ENCODE measurements at regions not wholly inside any gene's neighbourhood (a gene's known extent, or its start where the extent isn't known, plus 50 kb on each side); places are given as distances from the start of the nearest gene placed in this dataset.

DNA sequence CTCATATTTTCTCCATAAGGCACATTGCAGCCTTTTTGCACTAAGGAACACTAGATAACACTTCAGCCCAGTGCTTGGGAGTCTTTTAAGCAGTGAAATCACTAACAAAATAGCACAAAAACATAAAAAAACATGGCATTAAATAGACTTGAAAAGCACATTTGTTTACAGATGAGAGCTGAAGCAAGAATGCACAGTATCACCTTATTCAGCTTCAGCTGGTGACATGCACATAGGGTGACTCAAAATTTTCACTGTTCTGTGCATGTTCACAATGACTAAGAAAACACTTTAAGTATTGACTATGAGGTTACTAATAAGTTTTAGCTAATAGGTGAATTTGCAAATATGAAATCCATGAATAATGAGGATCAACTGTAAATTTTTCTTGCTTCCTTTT, 293.9 kb upstream of the TARS1 start:
- peak; percentile 57 for DNase-seq (ENCODE audit: low read depth)

DNA sequence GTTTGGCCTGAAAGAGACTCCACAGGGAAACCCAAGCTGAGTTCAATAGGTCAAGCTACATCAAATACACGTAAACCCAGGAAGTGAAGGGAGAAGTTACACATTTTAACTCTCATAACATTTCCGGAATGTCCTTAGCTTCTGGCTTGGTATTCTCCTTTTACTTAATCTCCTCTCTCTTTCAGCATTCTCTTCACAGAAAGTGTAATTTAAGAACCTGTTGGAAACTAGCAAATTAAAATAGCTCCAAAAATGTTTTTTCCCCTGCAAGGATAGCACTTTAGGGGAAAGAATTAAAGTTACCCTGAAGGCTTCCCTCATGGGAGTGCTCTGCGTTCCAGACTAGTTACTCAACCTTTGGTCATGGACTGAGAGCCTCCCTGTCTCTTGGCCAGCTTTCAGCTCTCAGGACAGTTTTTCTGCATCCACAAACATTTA, 292.7 kb upstream of the TARS1 start:
- DNase-seq (ENCODE audit: low read depth) = peak; percentile 97

DNA sequence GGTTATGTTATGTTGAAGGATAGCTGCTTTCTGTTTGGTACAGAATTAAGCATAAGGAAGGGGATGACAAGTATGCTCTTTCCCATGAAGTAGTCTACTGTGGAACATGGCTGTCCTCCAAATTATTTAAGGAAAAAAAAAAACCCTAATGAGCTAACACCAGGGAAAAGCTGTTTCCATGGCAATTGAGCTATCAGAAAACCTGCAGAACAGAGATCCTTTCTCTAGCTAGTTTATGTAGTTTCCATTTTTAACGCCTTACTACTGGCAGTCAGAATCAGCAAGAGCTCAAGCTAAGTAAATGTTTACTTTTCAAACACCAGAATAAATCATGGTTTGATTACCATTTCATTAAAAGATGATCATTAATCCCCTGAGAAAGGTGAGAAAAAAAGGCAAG, 287.4 kb upstream of the TARS1 start:
- DNase-seq (ENCODE audit: low read depth) = peak; percentile 26

DNA sequence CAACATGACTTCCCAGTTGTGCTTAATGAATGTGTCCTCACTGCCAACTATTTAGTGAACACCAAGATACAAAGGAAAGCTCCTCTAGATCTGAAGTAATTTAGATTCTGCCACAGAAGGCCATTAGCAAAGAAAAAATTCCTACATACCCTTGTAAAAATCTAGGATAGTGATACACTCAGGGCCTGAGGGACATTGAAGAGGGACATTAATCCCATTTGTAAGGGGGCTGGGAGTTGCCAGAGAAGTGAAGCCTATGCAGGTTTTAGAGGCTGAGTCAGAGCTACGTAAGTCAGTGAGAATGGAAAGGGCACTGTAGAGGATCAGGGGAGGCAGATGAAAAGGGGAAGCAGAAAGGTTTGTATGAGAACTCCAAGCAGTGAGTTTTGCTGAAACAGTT, 286.9 kb upstream of the TARS1 start:
- peak; percentile 77 for DNase-seq (ENCODE audit: low read depth)

DNA sequence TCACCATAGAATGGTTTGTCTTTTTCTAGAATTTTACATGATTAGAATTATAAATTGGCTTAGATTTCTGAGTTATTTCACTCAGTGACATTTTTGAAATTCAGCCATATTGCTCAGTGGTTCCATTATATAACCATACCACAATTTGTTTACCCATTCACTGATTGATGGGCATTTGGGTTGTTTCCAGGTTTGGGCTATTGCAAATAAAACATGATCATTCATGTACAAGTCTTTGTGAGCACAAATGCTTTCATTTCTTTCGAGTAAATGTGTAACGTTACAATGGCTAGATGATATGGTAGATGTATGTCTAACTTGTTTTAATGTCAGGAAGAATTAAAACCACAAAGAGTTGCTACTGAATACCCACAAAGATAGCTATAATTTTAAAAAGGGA, 279.9 kb upstream of the TARS1 start:
- DNase-seq (ENCODE audit: low read depth) = no peak

DNA sequence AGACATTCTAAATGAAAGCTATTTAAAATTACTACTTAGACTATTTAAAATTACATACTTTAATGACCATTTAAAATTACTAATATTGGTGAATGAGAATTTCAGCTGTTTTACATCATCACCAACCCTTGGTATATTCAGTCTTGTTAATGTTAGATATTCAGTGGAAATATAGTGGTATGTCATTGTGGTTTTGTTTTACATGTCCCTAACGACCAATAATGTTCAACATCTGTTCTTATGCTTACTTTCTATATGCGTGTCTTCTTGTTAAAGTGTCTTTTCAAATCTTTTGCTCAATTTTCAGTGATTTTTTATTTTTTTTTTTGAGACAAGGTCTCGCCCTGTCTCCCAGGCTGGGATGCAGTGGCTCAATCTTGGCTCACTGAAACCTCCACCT, 279.3 kb upstream of the TARS1 start:
- no peak for DNase-seq (ENCODE audit: low read depth)

DNA sequence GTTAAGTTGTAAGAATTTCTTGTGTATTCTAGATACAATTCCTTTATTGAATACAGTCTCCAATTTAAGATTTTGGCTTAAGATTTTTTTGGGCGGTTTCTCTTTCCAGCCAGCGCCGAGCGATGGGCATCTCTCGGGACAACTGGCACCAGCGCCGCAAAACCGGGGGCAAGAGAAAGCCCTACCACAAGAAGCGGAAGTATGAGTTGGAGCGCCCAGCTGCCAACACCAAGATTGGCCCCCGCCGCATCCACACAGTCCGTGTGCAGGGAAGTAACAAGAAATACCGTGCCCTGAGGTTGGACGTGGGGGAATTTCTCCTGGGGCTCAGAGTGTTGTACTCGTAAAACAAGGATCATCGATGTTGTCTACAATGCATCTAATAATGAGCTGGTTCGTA, 278.7 kb upstream of the TARS1 start:
- DNase-seq (ENCODE audit: low read depth) = no peak

DNA sequence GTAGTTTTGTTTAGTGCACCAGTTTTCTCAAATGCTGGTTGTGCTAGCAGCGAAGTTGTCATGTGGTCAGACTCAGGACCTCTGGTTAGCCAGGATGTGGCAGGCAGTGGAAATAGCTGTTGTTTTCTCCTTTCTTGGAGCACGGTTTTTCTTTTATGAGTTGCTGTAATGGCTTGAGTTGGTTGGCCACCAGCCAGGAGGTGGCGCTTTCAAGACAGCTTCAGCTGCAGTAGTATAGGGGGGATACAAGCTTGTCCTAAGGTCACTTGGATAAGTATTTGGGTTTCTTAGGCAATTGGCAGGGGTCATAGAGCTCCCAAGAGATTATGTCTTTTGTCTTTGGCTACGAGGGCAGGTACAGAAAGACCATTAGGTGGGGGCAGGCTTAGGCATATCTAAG, 274.2 kb upstream of the TARS1 start:
- no peak for DNase-seq (ENCODE audit: low read depth)

DNA sequence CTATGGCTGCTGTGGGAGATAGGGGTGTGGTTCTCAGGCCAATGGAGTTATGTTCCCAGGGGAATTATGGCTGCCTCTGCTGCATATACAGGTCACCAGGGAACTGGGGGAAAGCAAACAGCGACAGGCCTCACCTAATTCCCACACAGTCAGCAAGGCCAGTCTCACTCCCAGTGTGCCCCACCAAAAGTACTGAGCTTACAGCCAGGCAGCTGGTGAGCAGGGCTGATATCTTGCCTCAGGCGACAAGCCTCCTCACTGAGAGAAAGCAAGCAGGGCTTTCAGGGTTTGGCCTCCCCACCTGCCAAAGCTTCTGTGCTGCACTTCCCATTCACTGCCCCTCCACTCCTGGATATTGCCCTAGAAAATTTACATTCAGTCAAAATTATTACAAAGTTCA, 273.8 kb upstream of the TARS1 start:
- DNase-seq (ENCODE audit: low read depth) = peak; percentile 52

DNA sequence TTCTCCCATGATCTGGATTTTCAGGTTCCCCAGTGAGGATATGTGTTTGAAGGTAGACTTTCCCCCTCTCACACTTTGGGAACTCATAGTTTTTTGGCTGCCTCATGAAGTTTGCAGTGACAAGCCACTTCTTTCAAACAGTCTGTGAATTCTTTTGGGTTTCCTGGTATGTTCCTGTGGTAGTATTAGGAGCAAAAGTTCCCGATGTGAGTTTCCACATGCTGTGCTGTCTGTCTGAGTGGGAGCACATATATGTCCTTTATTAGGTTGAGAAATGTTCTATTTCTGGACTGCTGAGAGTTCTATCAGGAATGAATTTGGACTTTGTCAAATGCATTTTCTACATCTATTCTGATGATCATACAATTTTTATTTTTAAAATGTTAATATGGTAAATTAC, 273.2 kb upstream of the TARS1 start:
- no peak for DNase-seq (ENCODE audit: low read depth)

DNA sequence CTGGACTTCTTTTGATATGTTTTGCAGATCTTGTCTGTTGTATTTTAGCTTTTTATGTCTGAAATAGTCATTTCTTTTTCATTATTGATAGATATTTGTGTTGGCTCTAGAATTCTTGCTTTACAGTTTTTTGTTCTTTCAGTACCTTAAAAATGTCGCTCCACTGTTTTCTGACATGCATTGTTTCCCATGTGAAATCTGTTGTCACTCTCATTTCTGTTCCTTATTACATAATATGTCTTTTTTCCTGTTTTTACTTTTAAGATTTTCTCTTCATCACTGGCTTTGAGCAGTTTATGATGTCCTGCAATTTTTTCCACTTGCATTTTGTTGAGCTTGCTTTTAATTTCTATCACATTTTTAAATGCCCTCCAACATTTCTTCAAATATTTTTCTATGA, 270.4 kb upstream of the TARS1 start:
- peak; percentile 30 for DNase-seq (ENCODE audit: low read depth)

DNA sequence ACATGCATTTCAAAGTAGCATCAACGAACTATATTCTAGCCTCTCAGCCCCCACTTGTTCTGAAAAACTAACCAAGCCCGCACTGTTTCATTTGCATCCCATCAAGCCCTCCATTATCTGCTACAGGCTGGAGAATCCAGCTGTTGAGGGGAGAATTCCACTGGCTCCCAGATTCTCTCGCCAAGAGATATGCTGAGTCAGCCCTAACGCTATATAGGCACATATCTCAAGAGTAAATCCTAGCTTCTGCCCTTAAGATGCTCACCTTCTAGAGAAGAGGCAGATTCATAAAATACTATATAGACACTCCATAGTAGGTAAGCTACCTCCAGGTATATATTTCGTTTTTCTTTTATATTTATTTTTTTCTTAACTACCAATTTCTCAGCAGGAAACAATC, 266.4 kb upstream of the TARS1 start:
- no peak for DNase-seq (ENCODE audit: low read depth)

DNA sequence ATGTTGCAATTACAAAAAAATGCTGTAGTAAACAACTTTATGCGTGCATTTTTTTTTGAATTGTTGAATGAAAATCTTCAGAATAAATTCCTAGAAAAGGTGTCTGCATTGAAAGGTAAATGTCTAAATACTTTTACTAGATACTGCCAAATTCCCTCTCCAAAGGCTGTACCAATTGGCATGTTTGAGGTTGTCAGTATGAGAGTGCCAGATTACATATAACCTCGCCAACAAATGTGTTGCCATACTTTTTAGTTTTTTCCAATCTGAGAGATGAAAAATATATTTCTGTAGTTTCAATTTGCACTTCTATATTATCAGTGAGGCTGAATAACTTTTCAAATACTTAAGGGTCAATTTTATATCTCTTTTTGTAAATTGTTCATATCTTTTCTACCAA, 261.5 kb upstream of the TARS1 start:
- no peak for DNase-seq (ENCODE audit: low read depth)

DNA sequence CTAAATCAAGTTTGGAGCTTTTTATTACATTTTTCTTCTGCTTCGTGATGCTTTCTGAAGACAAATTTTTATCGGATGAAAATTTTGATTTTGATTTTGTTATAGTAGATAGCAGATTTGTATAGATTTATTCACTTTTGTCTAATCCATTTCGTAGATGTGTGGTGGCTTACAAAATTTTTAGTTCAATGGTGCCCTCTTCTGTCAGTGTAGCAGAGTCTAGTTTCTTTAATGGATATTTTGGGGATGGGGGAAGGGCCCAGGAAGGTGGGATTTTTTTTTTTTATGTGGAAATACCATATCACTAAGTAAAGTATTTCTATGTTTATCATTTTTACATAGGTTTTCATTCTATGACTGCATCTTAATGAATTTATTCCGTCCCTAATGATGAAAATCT, 259.9 kb upstream of the TARS1 start:
- DNase-seq (ENCODE audit: low read depth) = peak; percentile 55

DNA sequence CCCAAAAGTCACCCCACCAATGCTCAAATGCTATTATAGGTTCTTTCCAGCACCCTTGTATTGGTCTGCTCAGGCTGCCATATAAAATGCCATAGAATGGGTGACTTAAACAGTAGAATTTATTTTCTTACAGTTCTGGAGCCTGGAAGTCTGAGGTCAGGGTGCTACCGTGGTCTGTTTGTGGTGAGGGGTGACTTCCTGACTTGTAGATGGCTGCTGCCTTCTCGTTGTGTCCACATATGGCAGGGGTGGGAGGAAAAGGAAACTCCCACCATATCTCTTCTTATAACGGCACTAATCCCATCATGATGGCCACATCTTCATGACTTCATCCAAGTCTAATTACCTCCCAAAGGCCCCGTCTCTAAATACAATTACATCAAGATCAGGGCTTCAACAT, 257.8 kb upstream of the TARS1 start:
- no peak for DNase-seq (ENCODE audit: low read depth)

DNA sequence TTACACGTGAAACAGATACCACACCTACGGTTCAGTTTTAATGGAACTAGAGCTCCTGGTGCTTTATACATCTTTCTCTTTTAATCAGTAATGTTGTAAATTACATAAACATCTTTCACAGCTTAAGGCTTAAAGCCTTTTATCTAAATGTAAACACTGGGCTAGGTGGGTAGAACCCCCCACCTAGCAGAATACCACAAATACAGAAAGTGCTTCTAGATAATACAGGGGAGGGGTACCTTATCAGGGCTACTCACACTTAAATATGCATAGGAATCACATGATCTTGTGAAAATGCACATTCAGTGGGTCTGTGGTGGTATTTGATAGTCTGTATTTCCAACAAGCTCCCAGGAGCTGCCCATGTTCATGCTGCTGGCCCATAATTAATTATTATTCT, 256.4 kb upstream of the TARS1 start:
- DNase-seq (ENCODE audit: low read depth) = no peak

DNA sequence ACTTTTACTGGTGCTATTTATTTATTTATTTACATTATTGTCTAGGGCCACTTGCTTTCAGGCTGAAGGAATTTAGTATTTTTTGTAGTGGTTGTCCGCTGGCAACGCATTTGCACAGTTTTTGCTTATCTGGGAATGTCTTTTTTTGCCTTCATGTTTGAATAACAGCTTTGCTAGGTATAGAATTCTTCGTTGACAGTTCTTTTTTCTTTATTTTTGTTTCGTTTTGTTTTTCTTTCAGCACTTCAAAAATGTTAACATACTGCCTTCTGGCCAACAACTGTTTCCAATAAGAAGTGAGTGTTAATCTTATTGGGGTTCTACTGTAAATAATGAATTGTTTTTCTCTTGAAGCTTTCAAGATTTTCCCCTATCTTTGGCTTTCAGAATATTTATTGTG, 252.7 kb upstream of the TARS1 start:
- DNase-seq (ENCODE audit: low read depth) = no peak

DNA sequence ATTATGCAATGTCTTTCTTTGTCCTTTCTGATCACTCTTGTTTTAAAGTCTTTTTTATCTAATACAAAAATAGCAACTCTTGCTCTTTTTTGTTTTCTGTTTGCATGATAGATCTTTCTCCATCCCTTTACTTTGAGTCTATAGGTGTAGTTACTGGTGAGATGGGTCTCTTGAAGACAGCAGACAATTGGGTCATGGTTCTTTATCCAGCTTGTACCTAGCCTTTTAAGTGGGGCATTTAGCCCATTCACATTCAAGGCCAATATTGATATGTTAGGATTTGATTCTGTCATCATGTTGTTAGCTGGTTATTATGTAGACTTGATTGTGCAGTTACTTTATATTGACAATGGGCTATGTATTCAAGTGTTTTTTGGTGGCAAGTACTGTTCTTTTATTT, 245.9 kb upstream of the TARS1 start:
- DNase-seq (ENCODE audit: low read depth) = no peak

DNA sequence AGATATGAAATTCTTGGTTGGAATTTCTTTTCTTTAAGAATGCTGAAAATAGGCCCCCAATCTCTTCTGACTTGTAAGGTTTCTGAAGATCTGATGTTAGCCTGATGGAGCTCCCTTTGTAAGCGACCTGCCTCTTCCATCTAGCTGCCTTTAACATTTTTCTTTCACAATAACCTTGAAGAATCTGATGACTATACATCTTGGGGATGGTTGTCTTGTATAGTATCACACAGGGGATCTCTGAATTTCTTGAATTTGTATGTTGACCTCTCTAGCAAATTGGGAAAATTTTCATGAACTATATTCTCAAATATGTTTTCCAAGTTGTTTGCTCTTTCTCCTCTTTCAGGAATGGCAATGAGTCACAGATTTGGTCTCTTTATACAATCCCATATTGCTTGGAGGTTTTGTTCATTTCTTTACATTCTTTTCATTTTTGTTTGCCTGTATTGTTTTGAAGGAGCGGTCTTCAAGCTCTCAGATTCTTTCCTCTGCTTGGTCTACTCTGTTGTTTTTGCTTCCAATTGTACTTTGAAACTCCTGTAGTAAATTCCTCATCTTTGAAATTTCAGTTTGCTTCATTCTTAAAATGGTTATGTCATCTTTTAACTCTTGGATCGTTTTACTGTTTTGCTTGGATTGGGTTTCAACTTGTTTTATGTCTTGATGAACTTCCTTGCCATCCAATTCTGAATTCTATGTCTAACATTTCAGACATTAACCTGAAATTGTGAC, 245.2 kb upstream of the TARS1 start:
- DNase-seq (ENCODE audit: low read depth) = peak; percentile 31

DNA sequence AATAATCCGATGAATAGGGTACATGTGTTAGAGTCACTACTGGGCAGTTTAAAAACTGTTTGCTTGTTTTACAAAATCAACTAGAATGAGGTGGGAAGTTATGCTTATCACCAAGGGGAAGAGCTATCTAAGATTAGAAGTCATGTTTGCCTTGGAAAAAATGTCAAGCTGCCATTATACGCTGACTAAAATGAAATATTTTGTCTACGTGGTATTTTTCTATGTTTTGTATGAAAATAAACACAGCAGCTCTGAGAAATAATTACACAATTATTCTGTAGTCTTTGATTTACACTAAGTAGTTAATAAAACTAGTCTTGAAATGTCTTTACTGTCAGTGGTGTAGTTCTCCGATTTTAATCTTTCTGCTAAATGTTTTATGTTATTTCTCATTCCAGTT, 241.9 kb upstream of the TARS1 start:
- no peak for DNase-seq (ENCODE audit: low read depth)

DNA sequence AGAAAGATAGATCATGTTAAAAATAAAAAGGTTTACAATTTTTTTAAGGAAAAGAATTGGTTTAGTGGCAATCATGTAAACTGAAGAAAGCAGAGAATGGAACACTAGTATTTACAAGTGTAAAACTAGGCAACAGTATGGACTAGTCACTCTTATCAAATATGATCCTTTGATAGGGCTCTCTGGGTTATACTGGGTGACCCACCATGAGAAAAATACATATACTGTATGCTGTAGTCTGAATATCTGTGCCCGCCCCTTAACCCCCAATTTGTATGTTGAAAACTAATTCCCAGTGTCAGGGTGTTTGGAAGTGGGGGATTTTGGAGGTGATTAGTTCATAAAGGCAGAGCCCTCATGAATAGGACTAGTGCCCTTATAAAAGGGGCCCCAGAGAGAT, 236.8 kb upstream of the TARS1 start:
- DNase-seq (ENCODE audit: low read depth) = no peak

DNA sequence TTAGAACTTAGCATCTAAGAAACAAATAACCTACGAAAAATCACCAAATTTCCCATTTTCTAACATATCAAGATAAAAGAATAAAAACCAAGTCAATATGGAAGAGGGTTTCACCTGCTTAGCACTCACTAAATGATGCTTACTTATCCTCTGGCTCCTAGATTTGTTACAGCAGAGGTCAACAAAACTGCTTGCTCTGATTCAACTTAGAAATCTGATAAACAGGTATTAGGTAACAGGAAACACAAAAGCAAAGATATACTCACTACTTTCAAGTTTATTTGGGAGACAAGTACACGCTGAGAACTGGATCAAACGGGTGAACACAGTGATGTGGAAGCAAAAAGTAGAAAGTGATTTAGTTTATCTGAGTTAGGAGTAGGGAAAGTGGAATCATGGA, 235.7 kb upstream of the TARS1 start:
- no peak for DNase-seq (ENCODE audit: low read depth)

DNA sequence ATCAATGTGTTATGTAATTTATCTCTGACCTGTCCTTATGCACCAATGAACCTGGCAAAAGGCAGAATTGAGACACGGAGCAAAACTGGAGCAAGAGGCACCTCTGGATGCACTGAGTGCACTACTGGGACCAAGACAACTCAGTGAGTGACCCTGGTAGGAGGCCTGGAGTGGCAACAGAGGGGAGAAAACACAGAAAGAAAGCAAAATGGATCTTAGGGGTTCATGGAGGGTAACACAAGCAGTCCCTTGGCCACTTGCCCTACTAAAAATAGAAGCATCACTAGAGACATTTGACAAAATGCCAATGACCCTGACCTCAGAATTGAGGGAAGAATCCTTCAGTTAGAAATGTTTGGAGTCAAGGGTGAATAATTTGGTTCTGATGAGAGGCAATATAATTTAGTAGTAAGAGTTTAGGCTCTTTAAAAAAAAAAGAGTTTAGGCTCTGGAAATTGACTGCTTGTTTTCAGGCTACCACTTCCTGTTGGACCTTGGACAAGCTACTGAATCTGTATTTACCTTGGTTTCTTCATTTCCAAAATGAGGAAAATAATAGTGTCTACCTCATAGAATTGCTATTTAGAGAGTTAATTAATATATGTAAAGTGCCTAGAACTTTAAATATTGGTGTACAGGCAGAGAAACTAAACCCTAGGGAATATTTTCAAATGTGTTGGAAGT, 234.9 kb upstream of the TARS1 start:
- DNase-seq (ENCODE audit: low read depth) = peak; percentile 34

DNA sequence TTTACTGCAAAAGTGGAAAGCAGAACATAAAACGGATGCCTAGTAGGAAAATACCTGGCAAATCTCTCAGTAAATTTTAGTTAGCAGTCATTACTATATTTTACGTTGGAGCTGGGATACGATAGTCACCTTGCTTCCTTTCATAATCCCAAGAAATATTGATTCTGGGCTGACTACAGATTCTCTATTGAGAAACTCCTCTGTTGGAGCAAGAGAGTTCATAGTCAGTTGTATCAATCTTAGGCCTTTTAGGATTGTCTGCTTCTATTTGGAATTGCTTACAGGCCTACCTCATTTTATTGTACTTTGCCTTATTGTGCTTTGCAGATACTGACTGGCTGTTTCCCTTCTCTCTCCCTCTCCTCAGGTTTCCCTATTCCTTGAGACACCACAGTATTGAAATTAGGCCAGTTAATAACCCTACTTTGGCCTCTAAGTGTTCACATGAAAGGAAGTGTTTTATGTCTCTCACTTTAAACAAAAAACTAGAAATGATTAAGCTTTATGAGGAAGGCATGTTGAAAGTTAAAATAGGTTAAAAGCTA, 233.7 kb upstream of the TARS1 start:
- no peak for DNase-seq (ENCODE audit: low read depth)

All from M059J (cell line).